ENCODE measurements at regions not wholly inside any gene's neighbourhood (a gene's known extent, or its start where the extent isn't known, plus 50 kb on each side); places are given as distances from the start of the nearest gene placed in this dataset.

DNA sequence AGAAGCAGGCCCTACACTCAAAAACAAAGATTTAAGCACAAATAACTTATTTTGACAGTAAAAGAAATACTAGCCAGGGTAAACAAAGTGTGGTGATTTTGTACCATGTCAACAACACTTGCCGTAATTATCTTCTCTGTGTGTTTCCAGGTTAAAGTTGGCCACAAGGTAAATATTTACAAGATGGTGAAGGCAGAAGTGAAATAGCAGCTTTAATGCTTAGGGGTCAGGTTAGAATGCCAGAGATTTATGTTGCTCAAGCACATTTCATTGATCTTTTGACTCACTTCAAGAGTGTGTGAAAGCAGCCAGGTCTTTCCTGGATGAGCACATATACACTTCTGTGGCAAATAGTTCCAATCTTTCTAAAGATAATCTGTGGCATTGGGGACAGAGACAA is 270.2 kb upstream of the LUZP2 start:
- peaks cover 0 to 4% of the 10 kb centered on the region in 2 experiments for H3K9me3 ChIP-seq (ENCODE audit: control insufficient read depth in 1 of 2, insufficient read depth in 1 of 2, low read length in 2 of 2)
- no peak overlapping the region for H3K27ac ChIP-seq (ENCODE audit: low read depth in 1 of 2, low read length in 2 of 2)
- H3K27ac Mint-ChIP-seq = no peak overlapping the region
- TF ChIP-seq, protein P1, sequence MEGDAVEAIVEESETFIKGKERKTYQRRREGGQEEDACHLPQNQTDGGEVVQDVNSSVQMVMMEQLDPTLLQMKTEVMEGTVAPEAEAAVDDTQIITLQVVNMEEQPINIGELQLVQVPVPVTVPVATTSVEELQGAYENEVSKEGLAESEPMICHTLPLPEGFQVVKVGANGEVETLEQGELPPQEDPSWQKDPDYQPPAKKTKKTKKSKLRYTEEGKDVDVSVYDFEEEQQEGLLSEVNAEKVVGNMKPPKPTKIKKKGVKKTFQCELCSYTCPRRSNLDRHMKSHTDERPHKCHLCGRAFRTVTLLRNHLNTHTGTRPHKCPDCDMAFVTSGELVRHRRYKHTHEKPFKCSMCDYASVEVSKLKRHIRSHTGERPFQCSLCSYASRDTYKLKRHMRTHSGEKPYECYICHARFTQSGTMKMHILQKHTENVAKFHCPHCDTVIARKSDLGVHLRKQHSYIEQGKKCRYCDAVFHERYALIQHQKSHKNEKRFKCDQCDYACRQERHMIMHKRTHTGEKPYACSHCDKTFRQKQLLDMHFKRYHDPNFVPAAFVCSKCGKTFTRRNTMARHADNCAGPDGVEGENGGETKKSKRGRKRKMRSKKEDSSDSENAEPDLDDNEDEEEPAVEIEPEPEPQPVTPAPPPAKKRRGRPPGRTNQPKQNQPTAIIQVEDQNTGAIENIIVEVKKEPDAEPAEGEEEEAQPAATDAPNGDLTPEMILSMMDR (IDR thresholded peaks at IDR 0.05) = no peak
- no peaks in the 10 kb centered on the region for H3K36me3 Mint-ChIP-seq (ENCODE audit: low read depth)
- ChIA-PET POLR2A (no interaction called here), CTCF (no interaction called here)
- DNase-seq = no peak
- no peaks in the 10 kb centered on the region for H3K4me1 Mint-ChIP-seq (ENCODE audit: low read depth)
- no peaks in the 10 kb centered on the region for H3K4me1 ChIP-seq (ENCODE audit: insufficient read depth, low read length)
- H3K36me3 ChIP-seq (ENCODE audit: insufficient read depth, low read length) = no peaks in the 10 kb centered on the region
- intact Hi-C loops (cut with DNase I, micrococcal nuclease) = no loop called here
- H3K4me3 ChIP-seq (ENCODE audit: low read length) = no peak overlapping the region
- H3K27me3 ChIP-seq (ENCODE audit: control insufficient read depth in 1 of 2, insufficient read depth in 2 of 2, low read length in 2 of 2) = no peaks in the 10 kb centered on the region
- no peak overlapping the region for H3K4me3 Mint-ChIP-seq
- no peaks in the 10 kb centered on the region for H3K27me3 Mint-ChIP-seq
- peaks cover 17% of the 10 kb centered on the region for H3K9me3 Mint-ChIP-seq
- ATAC-seq (ENCODE audit: poor library complexity) = no peak

- CTCF ChIA-PET = no interaction called here
- no peaks in the 10 kb centered on the region for H3K4me1 Mint-ChIP-seq (ENCODE audit: low read depth)
- POLR2A ChIA-PET = no interaction called here
Measured at GRCh38 chr11:24233041-24233440, 263.8 kb upstream of the LUZP2 start.

DNA sequence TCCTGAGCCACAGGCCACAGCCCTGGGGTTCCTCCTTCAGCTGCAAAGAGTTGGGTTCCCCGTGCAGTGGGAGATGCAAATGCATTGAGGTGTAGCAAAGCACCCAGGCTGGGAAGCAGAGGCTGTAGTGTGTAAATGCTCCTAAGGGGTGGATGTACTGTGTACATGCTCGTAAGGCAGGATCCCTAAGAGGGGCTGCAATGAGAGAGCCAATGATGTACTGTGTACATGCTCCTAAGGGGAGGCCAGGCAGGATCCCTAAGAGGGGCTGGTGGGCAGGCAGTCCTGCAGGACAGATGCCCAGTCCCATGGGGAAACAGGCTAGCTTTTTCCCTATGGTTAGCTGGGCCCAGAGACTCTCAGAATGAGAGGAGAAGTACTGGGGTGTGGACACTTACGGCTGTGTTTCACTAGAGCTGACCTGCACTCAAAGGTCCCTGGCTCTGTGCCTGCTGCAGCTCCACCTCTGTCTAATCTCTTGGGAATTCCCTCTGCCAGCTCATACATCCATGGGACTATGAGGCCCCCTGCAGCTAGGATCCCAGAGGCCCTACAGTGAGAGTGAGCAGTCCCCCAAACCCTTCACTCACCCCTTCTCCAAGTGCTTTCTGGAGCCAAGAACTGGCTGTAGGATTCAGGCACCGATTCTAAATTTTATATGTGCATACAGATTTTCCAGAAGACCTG is 261.9 kb upstream of the LUZP2 start:
- DNase-seq = no peak
- H3K27ac Mint-ChIP-seq = no peak overlapping the region
- no peak for ATAC-seq (ENCODE audit: poor library complexity)
- no peaks in the 10 kb centered on the region for H3K4me1 Mint-ChIP-seq (ENCODE audit: low read depth)
- POLR2A ChIA-PET = no interaction called here
- H3K36me3 Mint-ChIP-seq (ENCODE audit: low read depth) = no peaks in the 10 kb centered on the region
- Histone ChIP-seq H3K9me3 (ENCODE audit: control insufficient read depth in 1 of 2, insufficient read depth in 1 of 2, low read length in 2 of 2) (peaks cover 0 to 11% of the 10 kb centered on the region in 2 experiments), H3K36me3 (ENCODE audit: insufficient read depth, low read length) (no peaks in the 10 kb centered on the region), H3K27ac (ENCODE audit: low read depth in 1 of 2, low read length in 2 of 2) (no peak overlapping the region), H3K27me3 (ENCODE audit: control insufficient read depth in 1 of 2, insufficient read depth in 2 of 2, low read length in 2 of 2) (no peaks in the 10 kb centered on the region), H3K4me3 (ENCODE audit: low read length) (no peak overlapping the region), H3K4me1 (ENCODE audit: insufficient read depth, low read length) (no peaks in the 10 kb centered on the region)
- no peaks in the 10 kb centered on the region for H3K27me3 Mint-ChIP-seq
- intact Hi-C loops (cut with DNase I, micrococcal nuclease) = no loop called here
- CTCF ChIA-PET = no interaction called here
- H3K4me3 Mint-ChIP-seq = no peak overlapping the region
- peaks cover 13% of the 10 kb centered on the region for H3K9me3 Mint-ChIP-seq
- TF ChIP-seq, protein P1 (IDR thresholded peaks at IDR 0.05) = no peak

More at GRCh38 chr11:24233041-24233440, 263.8 kb upstream of the LUZP2 start:
- Histone ChIP-seq H3K4me3 (ENCODE audit: low read length) (no peak overlapping the region), H3K36me3 (ENCODE audit: insufficient read depth, low read length) (no peaks in the 10 kb centered on the region), H3K27ac (ENCODE audit: low read depth in 1 of 2, low read length in 2 of 2) (no peak overlapping the region), H3K27me3 (ENCODE audit: control insufficient read depth in 1 of 2, insufficient read depth in 2 of 2, low read length in 2 of 2) (no peaks in the 10 kb centered on the region), H3K4me1 (ENCODE audit: insufficient read depth, low read length) (no peaks in the 10 kb centered on the region), H3K9me3 (ENCODE audit: control insufficient read depth in 1 of 2, insufficient read depth in 1 of 2, low read length in 2 of 2) (peaks cover 0 to 8% of the 10 kb centered on the region in 2 experiments)
- ATAC-seq (ENCODE audit: poor library complexity) (no peak), DNase-seq (no peak)
- intact Hi-C loops (cut with DNase I, micrococcal nuclease) = no loop called here
- Mint-ChIP-seq H3K27ac (no peak overlapping the region), H3K36me3 (ENCODE audit: low read depth) (no peaks in the 10 kb centered on the region), H3K4me3 (no peak overlapping the region), H3K27me3 (no peaks in the 10 kb centered on the region), H3K9me3 (peaks cover 10% of the 10 kb centered on the region)
- TF ChIP-seq, protein P1 (IDR thresholded peaks at IDR 0.05) = no peak
